Upper lobe of left lung (tissue), 4 donors: ENCODE measurements at regions not wholly inside any gene's neighbourhood (a gene's known extent, or its start where the extent isn't known, plus 50 kb on each side); places are given as distances from the start of the nearest gene placed in this dataset.

ENCODE experiments used
- POLR2A ChIP-seq, 4 donors: fragments of 450-650 bp; IDR thresholded peaks; one replicate each; pipeline ENCODE4 v1.5.1; 2016 to 2017; ENCODE audit warnings: antibody characterized with exemption in 4 of 4, mild to moderate bottlenecking in 2 of 4
- POLR2AphosphoS5 ChIP-seq, 2 donors: sonication (generic); formaldehyde crosslinking; IDR thresholded peaks; one replicate each; pipeline ENCODE4 v1.5.1; 2017; ENCODE audit warnings: antibody characterized with exemption in 2 of 2
- TF ChIP-seq, protein P1 (sequence below), 6 experiments: fragments of 450-650 bp in 4 of 6; fragments of 200-600 bp in 2 of 6; sonication (generic) in 2 of 6; IDR thresholded peaks; one replicate each; pipeline ENCODE4 v1.5.1; 2016 to 2019; ENCODE audit warnings: antibody characterized with exemption in 6 of 6

DNA sequence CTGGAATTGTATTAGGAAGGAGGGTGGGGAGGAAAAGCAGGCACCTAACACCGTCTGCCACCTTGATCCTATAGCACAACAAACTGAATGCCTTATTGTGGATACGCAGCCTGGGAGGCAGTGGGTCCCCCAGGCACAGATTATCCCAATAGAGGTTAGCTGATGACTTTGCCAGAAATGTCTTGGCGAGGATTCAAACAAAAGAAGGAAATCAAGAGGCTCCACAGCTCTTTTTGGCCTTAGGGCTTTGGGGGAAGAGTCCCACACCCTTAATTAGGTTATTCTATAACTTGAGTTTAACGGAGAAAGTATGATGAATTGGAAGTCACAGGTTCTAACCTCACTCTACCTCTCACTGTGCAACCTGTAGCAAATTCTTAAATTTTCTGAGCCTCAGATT, 102.0 kb downstream of the MRPL14 start:
- TF ChIP-seq POLR2A (IDR thresholded peaks at IDR 0.05) (no peak), POLR2AphosphoS5 (IDR thresholded peaks at IDR 0.05) (no peak)
- TF ChIP-seq, protein P1, sequence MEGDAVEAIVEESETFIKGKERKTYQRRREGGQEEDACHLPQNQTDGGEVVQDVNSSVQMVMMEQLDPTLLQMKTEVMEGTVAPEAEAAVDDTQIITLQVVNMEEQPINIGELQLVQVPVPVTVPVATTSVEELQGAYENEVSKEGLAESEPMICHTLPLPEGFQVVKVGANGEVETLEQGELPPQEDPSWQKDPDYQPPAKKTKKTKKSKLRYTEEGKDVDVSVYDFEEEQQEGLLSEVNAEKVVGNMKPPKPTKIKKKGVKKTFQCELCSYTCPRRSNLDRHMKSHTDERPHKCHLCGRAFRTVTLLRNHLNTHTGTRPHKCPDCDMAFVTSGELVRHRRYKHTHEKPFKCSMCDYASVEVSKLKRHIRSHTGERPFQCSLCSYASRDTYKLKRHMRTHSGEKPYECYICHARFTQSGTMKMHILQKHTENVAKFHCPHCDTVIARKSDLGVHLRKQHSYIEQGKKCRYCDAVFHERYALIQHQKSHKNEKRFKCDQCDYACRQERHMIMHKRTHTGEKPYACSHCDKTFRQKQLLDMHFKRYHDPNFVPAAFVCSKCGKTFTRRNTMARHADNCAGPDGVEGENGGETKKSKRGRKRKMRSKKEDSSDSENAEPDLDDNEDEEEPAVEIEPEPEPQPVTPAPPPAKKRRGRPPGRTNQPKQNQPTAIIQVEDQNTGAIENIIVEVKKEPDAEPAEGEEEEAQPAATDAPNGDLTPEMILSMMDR (IDR thresholded peaks at IDR 0.05) = no peak
